ENCODE measurements at regions not wholly inside any gene's neighbourhood (a gene's known extent, or its start where the extent isn't known, plus 50 kb on each side); places are given as distances from the start of the nearest gene placed in this dataset.

DNA sequence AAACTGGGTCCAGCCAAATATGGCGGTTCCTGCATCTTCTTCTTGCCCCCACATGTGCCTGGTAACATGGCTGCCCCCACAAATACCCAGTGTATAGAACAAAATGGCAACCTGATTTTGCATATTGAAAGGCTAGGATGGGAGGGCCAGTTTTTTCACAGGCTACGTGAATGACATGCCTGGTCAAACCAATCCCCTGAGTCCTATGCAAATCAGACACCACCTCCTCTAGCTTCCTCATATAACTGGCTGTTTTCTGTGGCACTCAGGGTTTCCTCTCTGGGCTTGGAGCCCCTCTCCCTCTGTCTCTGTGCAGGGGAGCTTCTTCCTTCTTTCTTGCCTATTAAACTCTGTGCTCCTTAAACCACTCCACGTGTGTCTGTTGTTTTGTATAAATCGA lies 372.1 kb downstream of the KIF16B start:
- Histone ChIP-seq H3K36me3 (no peaks in the 10 kb centered on the region), H3K9me3 (no peaks in the 10 kb centered on the region), H3K4me1 (no peaks in the 10 kb centered on the region), H3K27me3 (no peaks in the 10 kb centered on the region), H3K27ac (no peak overlapping the region), H3K4me3 (no peak overlapping the region)
- DNase-seq (ENCODE audit: low spot score), result no peak
- no peak for TF ChIP-seq CTCF (IDR thresholded peaks at IDR 0.05)

- H3K4me3 ChIP-seq, result no peak overlapping the region
- H3K36me3 ChIP-seq, result no peaks in the 10 kb centered on the region
- no peaks in the 10 kb centered on the region for H3K27me3 ChIP-seq
- DNase-seq (ENCODE audit: low spot score), result no peak
- TF ChIP-seq CTCF (IDR thresholded peaks at IDR 0.05), result no peak
- H3K27ac ChIP-seq, result no peak overlapping the region
- no peaks in the 10 kb centered on the region for H3K4me1 ChIP-seq
- no peaks in the 10 kb centered on the region for H3K9me3 ChIP-seq
Measured at GRCh38 chr20:16197696-16198095, 375.6 kb downstream of the KIF16B start.

GRCh38 chr20:16195671-16196070 lies 377.6 kb downstream of the KIF16B start:
- no peak for DNase-seq (ENCODE audit: low spot score)
- Histone ChIP-seq H3K27ac (no peak overlapping the region), H3K4me1 (no peaks in the 10 kb centered on the region), H3K4me3 (no peak overlapping the region), H3K9me3 (no peaks in the 10 kb centered on the region), H3K36me3 (no peaks in the 10 kb centered on the region), H3K27me3 (no peaks in the 10 kb centered on the region)
- TF ChIP-seq CTCF (IDR thresholded peaks at IDR 0.05), result no peak

GRCh38 chr20:16194617-16195360 lies 378.5 kb downstream of the KIF16B start:
- H3K27ac ChIP-seq, result no peak overlapping the region
- no peaks in the 10 kb centered on the region for H3K36me3 ChIP-seq
- no peak for TF ChIP-seq CTCF (IDR thresholded peaks at IDR 0.05)
- no peak for DNase-seq (ENCODE audit: low spot score)
- no peak overlapping the region for H3K4me3 ChIP-seq
- no peaks in the 10 kb centered on the region for H3K4me1 ChIP-seq
- H3K27me3 ChIP-seq, result no peaks in the 10 kb centered on the region
- no peaks in the 10 kb centered on the region for H3K9me3 ChIP-seq

DNA sequence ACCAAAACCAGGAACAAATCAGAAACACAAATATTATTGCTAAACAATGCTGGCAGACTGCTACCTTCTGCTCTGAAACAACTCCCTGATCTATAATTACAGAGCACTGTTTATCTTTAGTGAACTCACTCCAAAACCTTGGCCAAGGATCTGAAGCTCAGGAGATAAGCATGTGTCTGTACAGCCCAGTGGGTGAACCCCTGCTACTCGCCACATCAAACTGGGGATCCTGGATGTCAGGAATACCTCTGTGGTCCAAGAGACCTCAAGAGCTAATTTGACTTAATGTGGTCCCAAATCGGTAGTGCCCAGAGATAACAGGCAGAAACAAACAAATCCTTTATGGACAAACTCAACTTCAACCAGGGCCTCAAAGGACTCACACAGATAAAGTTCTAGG lies 381.8 kb downstream of the KIF16B start:
- Histone ChIP-seq H3K27me3 (no peaks in the 10 kb centered on the region), H3K4me3 (no peak overlapping the region), H3K9me3 (no peaks in the 10 kb centered on the region), H3K27ac (no peak overlapping the region), H3K4me1 (no peaks in the 10 kb centered on the region), H3K36me3 (no peaks in the 10 kb centered on the region)
- no peak for DNase-seq (ENCODE audit: low spot score)
- TF ChIP-seq CTCF (IDR thresholded peaks at IDR 0.05), result no peak

- H3K36me3 ChIP-seq, result no peaks in the 10 kb centered on the region
- no peak overlapping the region for H3K27ac ChIP-seq
- no peak for TF ChIP-seq CTCF (IDR thresholded peaks at IDR 0.05)
- H3K27me3 ChIP-seq, result no peaks in the 10 kb centered on the region
- no peaks in the 10 kb centered on the region for H3K9me3 ChIP-seq
- DNase-seq (ENCODE audit: low spot score), result no peak
- H3K4me1 ChIP-seq, result no peaks in the 10 kb centered on the region
- H3K4me3 ChIP-seq, result no peak overlapping the region
Measured at GRCh38 chr20:16189371-16189770, 383.9 kb downstream of the KIF16B start.

Data from right atrium auricular region (tissue), 2 donors.